SK-N-SH (cell line): ENCODE measurements at regions not wholly inside any gene's neighbourhood (a gene's known extent, or its start where the extent isn't known, plus 50 kb on each side); places are given as distances from the start of the nearest gene placed in this dataset.
"Not testable (repeated sequence)": the region's sequence is repeated elsewhere in the genome, so short reads cannot be mapped to it uniquely, and the experiment has no call there.

ENCODE experiments used
- CTCF ChIA-PET: fragments of 300-600, 350-600 bp; formaldehyde crosslinking; extraction: SDS; loops from one replicate; lab custom pipeline; 2021; lab: Yijun Ruan, JAX
- POLR2A ChIA-PET: fragments of 350-600 bp; sonication (Branson Sonifier 250); formaldehyde crosslinking; extraction: SDS; loops from one replicate; lab custom pipeline; 2020; ENCODE audit warnings: antibody characterized with exemption, inconsistent platforms; lab: Yijun Ruan, JAX
- DNase-seq: peaks from one replicate; pipeline ENCODE4 v3.0.0; 2012
- H2AFZ ChIP-seq: fragments of 200-600 bp; sonication (generic); 2 replicates; pipeline ENCODE4 v1.8.1; 2016; ENCODE audit warnings: antibody characterized with exemption, mild to moderate bottlenecking, low read depth
- H3F3A ChIP-seq: fragments of 200-600 bp; sonication (generic); replicated peaks from 2 replicates; pipeline ENCODE3; 2016; ENCODE audit warnings: antibody characterized with exemption, mild to moderate bottlenecking; ENCODE audit not compliant: insufficient read depth
- H3K27ac ChIP-seq, 2 experiments: fragments of 200-500 bp in 1 of 2; fragments of 200-600 bp in 1 of 2; sonication (Bioruptor generic) in 1 of 2; sonication (generic), shearing (Covaris generic) in 1 of 2; 2 replicates each; pipeline versions ENCODE4 v1.5.1 to v1.6.1; 2014 to 2016; ENCODE audit warnings: low read depth in 2 of 2, inconsistent platforms in 1 of 2, low read length in 1 of 2, mild to moderate bottlenecking in 1 of 2, mixed read lengths in 1 of 2
- H3K27me3 ChIP-seq: fragments of 200-600 bp; sonication (generic), shearing (Covaris generic); 2 replicates; pipeline ENCODE4 v1.6.1; 2016; ENCODE audit warnings: mixed run types; ENCODE audit not compliant: insufficient read depth
- H3K36me3 ChIP-seq, 2 experiments: fragments of 200-500 bp in 1 of 2; fragments of 200-600 bp in 1 of 2; sonication (Bioruptor generic) in 1 of 2; sonication (generic) in 1 of 2; replicated peaks in 1 of 2; 2 replicates each; pipeline versions ENCODE3 to v1.5.1; 2014 to 2016; ENCODE audit warnings: low read length in 1 of 2, mild to moderate bottlenecking in 1 of 2; ENCODE audit not compliant: insufficient read depth in 2 of 2, control insufficient read depth in 1 of 2
- H3K4me1 ChIP-seq, 2 experiments: fragments of 200-500 bp in 1 of 2; fragments of 200-600 bp in 1 of 2; sonication (Bioruptor generic) in 1 of 2; sonication (generic), shearing (Covaris generic) in 1 of 2; 2 replicates each; pipeline versions ENCODE4 v1.5.1 to v1.6.1; 2014 to 2016; ENCODE audit warnings: low read depth in 1 of 2, low read length in 1 of 2, mixed run types in 1 of 2; ENCODE audit not compliant: insufficient read depth in 2 of 2, control insufficient read depth in 1 of 2
- H3K4me2 ChIP-seq: fragments of 200-600 bp; sonication (generic), shearing (Covaris generic); 2 replicates; pipeline ENCODE4 v1.6.1; 2017; ENCODE audit warnings: mixed run types
- H3K4me3 ChIP-seq, 2 experiments: fragments of 200-500 bp in 1 of 2; fragments of 200-600 bp in 1 of 2; sonication (Bioruptor generic) in 1 of 2; sonication (generic), shearing (Covaris generic) in 1 of 2; 2 replicates each; pipeline versions ENCODE4 v1.5.1 to v1.8.1; 2014 to 2016; ENCODE audit warnings: low read depth in 2 of 2, inconsistent platforms in 1 of 2, low read length in 1 of 2, mild to moderate bottlenecking in 1 of 2, mixed read lengths in 1 of 2, moderate library complexity in 1 of 2
- H3K79me2 ChIP-seq: fragments of 200-600 bp; sonication (generic); 2 replicates; pipeline ENCODE4 v1.8.1; 2017; ENCODE audit warnings: mild to moderate bottlenecking; ENCODE audit not compliant: insufficient read depth
- H3K9ac ChIP-seq: fragments of 200-600 bp; sonication (generic); 2 replicates; pipeline ENCODE4 v1.6.1; 2017; ENCODE audit warnings: mixed run types
- H3K9me2 ChIP-seq: fragments of 200-600 bp; sonication (generic); 2 replicates; pipeline ENCODE4 v1.6.1; 2017; ENCODE audit warnings: mixed run types
- H3K9me3 ChIP-seq: fragments of 200-600 bp; sonication (generic); 2 replicates; pipeline ENCODE4 v1.6.1; 2017; ENCODE audit warnings: mixed run types, mild to moderate bottlenecking, moderate library complexity
- H4K20me1 ChIP-seq: fragments of 200-600 bp; sonication (generic); 2 replicates; pipeline ENCODE4 v1.6.1; 2017; ENCODE audit warnings: mild to moderate bottlenecking, mixed run types; ENCODE audit not compliant: insufficient read depth
- CTCF ChIP-seq: fragments of 200-600 bp; sonication (generic); IDR thresholded peaks from 2 replicates; pipeline ENCODE4 v1.6.1; 2017; ENCODE audit warnings: antibody characterized with exemption, mild to moderate bottlenecking, moderate library complexity
- EP300 ChIP-seq, 2 experiments: IDR thresholded peaks; 2 replicates each; pipeline versions ENCODE4 v1.4.0 to v1.6.1; 2012; ENCODE audit warnings: borderline replicate concordance in 1 of 2, low read depth in 1 of 2, low read length in 1 of 2
- FOSL2 ChIP-seq: IDR thresholded peaks from 2 replicates; pipeline ENCODE4 v1.4.0; 2012; ENCODE audit warnings: low read depth, mild to moderate bottlenecking, moderate library complexity, borderline replicate concordance
- GABPA ChIP-seq: IDR thresholded peaks from 2 replicates; pipeline ENCODE4 v1.4.0; 2012; ENCODE audit warnings: low read depth, mild to moderate bottlenecking
- GATA2 ChIP-seq: sonication (generic); formaldehyde crosslinking; IDR thresholded peaks from 2 replicates; pipeline ENCODE4 v1.5.0; 2020; ENCODE audit warnings: mild to moderate bottlenecking, missing genetic modification reagents
- NFIC ChIP-seq: IDR thresholded peaks from 2 replicates; pipeline ENCODE4 v1.4.0; 2012; ENCODE audit warnings: borderline replicate concordance
- NRF1 ChIP-seq: IDR thresholded peaks from 2 replicates; pipeline ENCODE4 v1.6.1; 2012; ENCODE audit warnings: low read depth, mild to moderate bottlenecking, low read length
- RAD21 ChIP-seq: IDR thresholded peaks from 2 replicates; pipeline ENCODE4 v1.6.1; 2012; ENCODE audit warnings: mild to moderate bottlenecking, low read length
- SIN3A ChIP-seq: IDR thresholded peaks from 2 replicates; pipeline ENCODE4 v1.6.1; 2012; ENCODE audit warnings: low read depth, mild to moderate bottlenecking, low read length, moderate library complexity, borderline replicate concordance
- SMC3 ChIP-seq: IDR thresholded peaks from 2 replicates; pipeline ENCODE4 v1.6.1; 2012; ENCODE audit warnings: low read depth, low read length, improper control_type of control experiment
- TAF1 ChIP-seq: IDR thresholded peaks from 2 replicates; pipeline ENCODE4 v1.6.1; 2012; ENCODE audit warnings: low read depth, mild to moderate bottlenecking, low read length, moderate library complexity, borderline replicate concordance
- USF2 ChIP-seq: fragments of 150-350 bp; IDR thresholded peaks from 2 replicates; pipeline ENCODE4 v1.6.1; 2017; ENCODE audit warnings: antibody characterized with exemption, low read length, low read depth, borderline replicate concordance
- ZBTB33 ChIP-seq: IDR thresholded peaks from 2 replicates; pipeline ENCODE4 v1.4.0; 2012; ENCODE audit warnings: low read depth, borderline replicate concordance
- WGBS: methylation state at CpG from one replicate; pipeline ENCODE4 v1.1.6; 2017; ENCODE audit warnings: low lambda C conversion rate; 5-methylcytosine and 5-hydroxymethylcytosine counted together

- Histone ChIP-seq H3K27ac (no peak overlapping the region), H3F3A (peaks cover 7% of the 10 kb centered on the region), H3K4me2 (no peak overlapping the region), H3K27me3 (no peaks in the 10 kb centered on the region), H3K9me2 (no peaks in the 10 kb centered on the region), H3K79me2 (no peaks in the 10 kb centered on the region), H3K4me3 (no peak overlapping the region; a peak in 1 of 4 replicates), H3K9me3 (no peaks in the 10 kb centered on the region), H3K4me1 (no peaks in the 10 kb centered on the region), H3K9ac (no peak overlapping the region), H3K36me3 (no peaks in the 10 kb centered on the region), H2AFZ (no peak overlapping the region), H4K20me1 (no peaks in the 10 kb centered on the region)
- DNase-seq, result no peak
- CTCF ChIA-PET, result interaction anchor here (1.0 kb wide), 2 partner anchors 43 to 579 kb away, joined by 3 read pairs; no protein-coding TSS in a partner anchor
- POLR2A ChIA-PET, result no interaction called here
- TF ChIP-seq EP300 (IDR thresholded peaks at IDR 0.05; ENCODE audit: borderline replicate concordance in 1 of 2, low read depth in 1 of 2, low read length in 1 of 2), result no peak
- no peak for TF ChIP-seq GATA2
- TF ChIP-seq RAD21, result peak; percentile 40
- no peak for TF ChIP-seq NFIC
- TF ChIP-seq FOSL2, result no peak
- no peak for TF ChIP-seq USF2
- TF ChIP-seq SMC3, result peak; percentile 4; the same call in 1 of the 2 replicates
- no peak for TF ChIP-seq GABPA
- peak; percentile 26; the same call in 1 of the 2 replicates for TF ChIP-seq CTCF
- TF ChIP-seq ZBTB33, result no peak
- no peak for TF ChIP-seq NRF1
- WGBS, result 44% methylated on average over 3 of the region's 3 CpGs
These were observed 258.0 kb upstream of the PRKCQ start for GRCh38 chr10:6838118-6838517.

GRCh38 chr10:6833458-6834011 lies 253.5 kb upstream of the PRKCQ start:
- CTCF ChIA-PET, result interaction anchor here (0.9 kb wide), 1 partner anchor 86 kb away, joined by 3 read pairs; no protein-coding TSS in a partner anchor
- TF ChIP-seq SIN3A (no peak), TAF1 (no peak), EP300 (IDR thresholded peaks at IDR 0.05; ENCODE audit: borderline replicate concordance in 1 of 2, low read depth in 1 of 2, low read length in 1 of 2) (no peak)
- TF ChIP-seq, all 33 proteins: peak for 0
- no peak for DNase-seq
- 4% methylated on average over 2 of the region's 2 CpGs for WGBS
- no peaks in the 10 kb centered on the region; the same call in 1 of the 2 replicates for H3K27me3 ChIP-seq
- H3K4me2 ChIP-seq, result no peak overlapping the region
- no peaks in the 10 kb centered on the region for H3K79me2 ChIP-seq
- H3K27ac ChIP-seq, result no peak overlapping the region
- H4K20me1 ChIP-seq, result no peaks in the 10 kb centered on the region
- no peak overlapping the region for H3K4me3 ChIP-seq
- H3K9me3 ChIP-seq, result no peaks in the 10 kb centered on the region
- no peak overlapping the region for H2AFZ ChIP-seq
- H3K4me1 ChIP-seq, result no peaks in the 10 kb centered on the region; a peak in 1 of 4 replicates
- no peaks in the 10 kb centered on the region for H3K9me2 ChIP-seq
- POLR2A ChIA-PET, result no interaction called here
- H3K9ac ChIP-seq, result no peak overlapping the region
- peaks cover 7% of the 10 kb centered on the region for H3F3A ChIP-seq
- no peaks in the 10 kb centered on the region for H3K36me3 ChIP-seq

- WGBS, result 28% methylated on average over 4 of the region's 4 CpGs
- H3K9me2 ChIP-seq, H3K4me3 ChIP-seq, H3K36me3 ChIP-seq, H3K9me3 ChIP-seq, H3K27ac ChIP-seq, DNase-seq, H3K9ac ChIP-seq, H3K27me3 ChIP-seq, POLR2A ChIA-PET, CTCF ChIA-PET, H2AFZ ChIP-seq, H3K4me1 ChIP-seq, H3K79me2 ChIP-seq, H4K20me1 ChIP-seq, H3F3A ChIP-seq, H3K4me2 ChIP-seq: not testable (repeated sequence)
These were observed 250.9 kb upstream of the PRKCQ start for GRCh38 chr10:6830981-6831380.
